ENCODE measurements at regions not wholly inside any gene's neighbourhood (a gene's known extent, or its start where the extent isn't known, plus 50 kb on each side); places are given as distances from the start of the nearest gene placed in this dataset.

DNA sequence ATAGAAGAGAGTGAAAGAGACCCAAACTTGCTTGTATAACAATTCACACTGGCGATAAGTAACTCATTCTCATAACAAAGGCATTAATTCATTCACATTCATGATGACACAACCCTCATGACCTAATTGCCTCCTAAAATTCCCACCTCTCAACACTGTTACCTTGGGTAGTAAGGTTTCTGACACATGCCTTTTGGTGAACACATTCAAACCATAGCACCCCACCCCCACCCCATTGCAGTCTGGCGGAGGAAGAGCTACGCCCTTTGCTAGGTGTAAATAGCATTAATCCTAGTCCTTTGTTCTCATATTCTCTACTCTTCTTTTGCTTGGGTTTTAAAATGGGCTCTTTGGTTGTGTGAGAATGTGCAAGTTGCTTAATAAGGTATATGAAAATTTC lies 361.5 kb downstream of the DSEL start:
- Mint-ChIP-seq H3K4me3 (no peak overlapping the region), H3K4me1 (ENCODE audit: unreplicated experiment) (no peaks in the 10 kb centered on the region), H3K9me3 (no peaks in the 10 kb centered on the region), H3K27ac (no peak overlapping the region), H3K36me3 (no peaks in the 10 kb centered on the region), H3K27me3 (no peaks in the 10 kb centered on the region)
- DNase-seq (ENCODE audit: extremely low spot score, unreplicated experiment) = no peak
- no peak for TF ChIP-seq CTCF (conservative IDR thresholded peaks at IDR 0.05)

- H3K4me3 Mint-ChIP-seq = no peak overlapping the region
- TF ChIP-seq CTCF (conservative IDR thresholded peaks at IDR 0.05) = no peak
- H3K9me3 Mint-ChIP-seq = no peaks in the 10 kb centered on the region
- H3K27ac Mint-ChIP-seq = no peak overlapping the region
- H3K4me1 Mint-ChIP-seq (ENCODE audit: unreplicated experiment) = no peaks in the 10 kb centered on the region
- no peak for DNase-seq (ENCODE audit: extremely low spot score, unreplicated experiment)
- H3K36me3 Mint-ChIP-seq = no peaks in the 10 kb centered on the region
- no peaks in the 10 kb centered on the region for H3K27me3 Mint-ChIP-seq
Observed at GRCh38 chr18:67151366-67151765, 365.2 kb downstream of the DSEL start.

GRCh38 chr18:67145586-67146292 lies 370.8 kb downstream of the DSEL start:
- Mint-ChIP-seq H3K9me3 (no peaks in the 10 kb centered on the region), H3K36me3 (no peaks in the 10 kb centered on the region), H3K27me3 (no peaks in the 10 kb centered on the region), H3K4me1 (ENCODE audit: unreplicated experiment) (peaks cover 12% of the 10 kb centered on the region), H3K4me3 (peak overlapping the region; percentile 13), H3K27ac (no peak overlapping the region)
- no peak for DNase-seq (ENCODE audit: extremely low spot score, unreplicated experiment)
- no peak for TF ChIP-seq CTCF (conservative IDR thresholded peaks at IDR 0.05)

DNA sequence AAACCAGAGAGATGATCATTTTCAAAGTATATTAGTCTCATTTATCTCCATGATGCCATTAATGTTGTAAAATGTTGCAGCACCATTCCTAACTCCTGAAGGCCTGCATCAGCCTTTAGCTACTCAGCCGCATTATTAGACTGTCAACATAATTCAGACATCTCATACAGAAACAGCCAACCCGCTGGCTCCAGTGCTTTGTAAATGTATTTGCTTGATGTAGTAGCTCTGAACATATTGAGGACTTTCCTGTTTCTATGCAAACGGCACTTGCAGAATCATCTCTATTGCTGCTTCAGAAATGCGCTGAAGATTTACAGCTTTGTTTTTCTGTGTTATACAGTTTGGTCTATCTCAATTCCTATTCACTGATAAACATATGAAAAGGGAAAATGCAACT lies 372.2 kb downstream of the DSEL start:
- no peak overlapping the region for H3K4me3 Mint-ChIP-seq

DNA sequence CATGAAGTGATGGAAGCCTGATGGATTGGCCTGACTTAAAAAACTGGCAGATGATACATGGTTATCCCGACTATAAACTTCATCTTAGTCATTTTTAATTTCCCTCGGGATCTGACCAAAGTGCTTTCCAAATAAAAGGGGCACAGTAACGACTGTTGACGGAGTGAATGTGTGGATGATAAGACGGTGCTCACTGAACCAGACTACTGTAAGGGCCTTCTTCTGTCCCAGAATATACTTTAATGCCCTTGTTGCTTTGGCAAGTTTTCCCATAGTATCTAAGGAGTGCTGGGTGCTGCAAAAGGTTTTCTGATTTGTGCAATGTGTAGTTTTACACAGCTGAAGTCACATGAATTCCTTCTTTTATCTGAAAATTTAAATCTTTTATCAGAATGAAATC lies 373.5 kb downstream of the DSEL start:
- Mint-ChIP-seq H3K27ac (no peak overlapping the region), H3K4me1 (ENCODE audit: unreplicated experiment) (peaks cover 12% of the 10 kb centered on the region), H3K9me3 (no peaks in the 10 kb centered on the region), H3K36me3 (no peaks in the 10 kb centered on the region), H3K4me3 (no peak overlapping the region), H3K27me3 (no peaks in the 10 kb centered on the region)
- no peak for DNase-seq (ENCODE audit: extremely low spot score, unreplicated experiment)
- TF ChIP-seq CTCF (conservative IDR thresholded peaks at IDR 0.05) = no peak

More for the DNA sequence above, 372.2 kb downstream of the DSEL start:
- TF ChIP-seq CTCF (conservative IDR thresholded peaks at IDR 0.05) = no peak
- H3K4me1 Mint-ChIP-seq (ENCODE audit: unreplicated experiment) = peaks cover 12% of the 10 kb centered on the region
- no peaks in the 10 kb centered on the region for H3K36me3 Mint-ChIP-seq
- H3K27me3 Mint-ChIP-seq = no peaks in the 10 kb centered on the region
- DNase-seq (ENCODE audit: extremely low spot score, unreplicated experiment) = no peak
- H3K27ac Mint-ChIP-seq = no peak overlapping the region
- no peaks in the 10 kb centered on the region for H3K9me3 Mint-ChIP-seq
